ENCODE measurements at regions not wholly inside any gene's neighbourhood (a gene's known extent, or its start where the extent isn't known, plus 50 kb on each side); places are given as distances from the start of the nearest gene placed in this dataset.

DNA sequence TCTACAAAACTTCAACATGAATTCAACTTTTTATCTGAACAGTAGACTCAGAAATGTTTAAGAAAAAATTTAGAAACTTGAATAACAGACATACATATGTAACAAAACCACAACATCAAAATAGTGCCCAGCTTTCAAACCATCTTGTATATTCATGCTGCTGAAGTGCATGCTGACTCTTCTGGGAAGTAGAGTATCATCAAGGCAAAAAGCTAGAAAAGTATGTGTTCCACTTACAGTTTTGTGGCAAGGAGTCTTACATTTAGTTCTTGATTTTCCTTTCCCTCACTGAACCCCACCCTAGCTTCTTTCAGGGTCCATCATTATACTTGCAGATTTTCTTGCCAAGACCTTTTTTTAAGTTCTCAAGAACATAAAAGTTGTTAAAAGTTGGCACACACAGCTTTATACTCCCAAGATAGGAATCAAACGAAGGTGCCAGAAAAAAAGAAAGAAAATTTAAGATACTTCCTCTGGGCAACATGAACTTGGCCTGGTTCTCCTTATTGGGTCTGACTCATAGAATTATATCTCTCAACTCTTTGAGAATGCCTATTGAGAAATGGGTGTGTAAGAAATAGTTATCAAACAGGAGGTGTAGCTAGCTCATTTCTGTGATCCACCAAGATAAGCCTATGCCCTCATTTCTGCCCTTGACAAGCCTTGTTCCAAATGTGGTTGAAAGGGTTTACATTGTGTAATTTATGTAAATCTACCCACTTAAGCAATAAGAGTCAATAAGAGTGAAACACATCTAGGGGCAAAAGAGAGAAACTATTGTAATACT is 667.6 kb upstream of the ACVR2A start:
- 0 out of 2 replicates have a peak, but pooled peaks cover 15% of the 10 kb centered on the region for H3K4me1 ChIP-seq (ENCODE audit: insufficient read depth)
- H3K27ac Mint-ChIP-seq: no peak overlapping the region
- H3K79me2 ChIP-seq (replicated peaks; ENCODE audit: insufficient read depth): no peaks in the 10 kb centered on the region
- DNase-seq (ENCODE audit: low spot score): no peak
- peaks cover 5% of the 10 kb centered on the region; the same call in 2 of the 3 replicates for H3K9me3 Mint-ChIP-seq
- TF ChIP-seq EZH2 (IDR thresholded peaks at IDR 0.05; ENCODE audit: low read depth, unreplicated experiment) (no peak), POLR2AphosphoS5 (IDR thresholded peaks at IDR 0.05; ENCODE audit: low read depth) (no peak), NANOG (IDR thresholded peaks at IDR 0.05; ENCODE audit: borderline replicate concordance) (no peak), EZH2phosphoT487 (IDR thresholded peaks at IDR 0.05; ENCODE audit: unreplicated experiment) (no peak), STAT1 (IDR thresholded peaks at IDR 0.05; ENCODE audit: unreplicated experiment) (no peak), ZNF114 (CRISPR knock-in tag; IDR thresholded peaks at IDR 0.05) (no peak), CREB1 (CRISPR knock-in tag; IDR thresholded peaks at IDR 0.05; ENCODE audit: low read depth) (no peak), REST (IDR thresholded peaks at IDR 0.05; ENCODE audit: unreplicated experiment) (no peak)
- TF ChIP-seq, protein P1, sequence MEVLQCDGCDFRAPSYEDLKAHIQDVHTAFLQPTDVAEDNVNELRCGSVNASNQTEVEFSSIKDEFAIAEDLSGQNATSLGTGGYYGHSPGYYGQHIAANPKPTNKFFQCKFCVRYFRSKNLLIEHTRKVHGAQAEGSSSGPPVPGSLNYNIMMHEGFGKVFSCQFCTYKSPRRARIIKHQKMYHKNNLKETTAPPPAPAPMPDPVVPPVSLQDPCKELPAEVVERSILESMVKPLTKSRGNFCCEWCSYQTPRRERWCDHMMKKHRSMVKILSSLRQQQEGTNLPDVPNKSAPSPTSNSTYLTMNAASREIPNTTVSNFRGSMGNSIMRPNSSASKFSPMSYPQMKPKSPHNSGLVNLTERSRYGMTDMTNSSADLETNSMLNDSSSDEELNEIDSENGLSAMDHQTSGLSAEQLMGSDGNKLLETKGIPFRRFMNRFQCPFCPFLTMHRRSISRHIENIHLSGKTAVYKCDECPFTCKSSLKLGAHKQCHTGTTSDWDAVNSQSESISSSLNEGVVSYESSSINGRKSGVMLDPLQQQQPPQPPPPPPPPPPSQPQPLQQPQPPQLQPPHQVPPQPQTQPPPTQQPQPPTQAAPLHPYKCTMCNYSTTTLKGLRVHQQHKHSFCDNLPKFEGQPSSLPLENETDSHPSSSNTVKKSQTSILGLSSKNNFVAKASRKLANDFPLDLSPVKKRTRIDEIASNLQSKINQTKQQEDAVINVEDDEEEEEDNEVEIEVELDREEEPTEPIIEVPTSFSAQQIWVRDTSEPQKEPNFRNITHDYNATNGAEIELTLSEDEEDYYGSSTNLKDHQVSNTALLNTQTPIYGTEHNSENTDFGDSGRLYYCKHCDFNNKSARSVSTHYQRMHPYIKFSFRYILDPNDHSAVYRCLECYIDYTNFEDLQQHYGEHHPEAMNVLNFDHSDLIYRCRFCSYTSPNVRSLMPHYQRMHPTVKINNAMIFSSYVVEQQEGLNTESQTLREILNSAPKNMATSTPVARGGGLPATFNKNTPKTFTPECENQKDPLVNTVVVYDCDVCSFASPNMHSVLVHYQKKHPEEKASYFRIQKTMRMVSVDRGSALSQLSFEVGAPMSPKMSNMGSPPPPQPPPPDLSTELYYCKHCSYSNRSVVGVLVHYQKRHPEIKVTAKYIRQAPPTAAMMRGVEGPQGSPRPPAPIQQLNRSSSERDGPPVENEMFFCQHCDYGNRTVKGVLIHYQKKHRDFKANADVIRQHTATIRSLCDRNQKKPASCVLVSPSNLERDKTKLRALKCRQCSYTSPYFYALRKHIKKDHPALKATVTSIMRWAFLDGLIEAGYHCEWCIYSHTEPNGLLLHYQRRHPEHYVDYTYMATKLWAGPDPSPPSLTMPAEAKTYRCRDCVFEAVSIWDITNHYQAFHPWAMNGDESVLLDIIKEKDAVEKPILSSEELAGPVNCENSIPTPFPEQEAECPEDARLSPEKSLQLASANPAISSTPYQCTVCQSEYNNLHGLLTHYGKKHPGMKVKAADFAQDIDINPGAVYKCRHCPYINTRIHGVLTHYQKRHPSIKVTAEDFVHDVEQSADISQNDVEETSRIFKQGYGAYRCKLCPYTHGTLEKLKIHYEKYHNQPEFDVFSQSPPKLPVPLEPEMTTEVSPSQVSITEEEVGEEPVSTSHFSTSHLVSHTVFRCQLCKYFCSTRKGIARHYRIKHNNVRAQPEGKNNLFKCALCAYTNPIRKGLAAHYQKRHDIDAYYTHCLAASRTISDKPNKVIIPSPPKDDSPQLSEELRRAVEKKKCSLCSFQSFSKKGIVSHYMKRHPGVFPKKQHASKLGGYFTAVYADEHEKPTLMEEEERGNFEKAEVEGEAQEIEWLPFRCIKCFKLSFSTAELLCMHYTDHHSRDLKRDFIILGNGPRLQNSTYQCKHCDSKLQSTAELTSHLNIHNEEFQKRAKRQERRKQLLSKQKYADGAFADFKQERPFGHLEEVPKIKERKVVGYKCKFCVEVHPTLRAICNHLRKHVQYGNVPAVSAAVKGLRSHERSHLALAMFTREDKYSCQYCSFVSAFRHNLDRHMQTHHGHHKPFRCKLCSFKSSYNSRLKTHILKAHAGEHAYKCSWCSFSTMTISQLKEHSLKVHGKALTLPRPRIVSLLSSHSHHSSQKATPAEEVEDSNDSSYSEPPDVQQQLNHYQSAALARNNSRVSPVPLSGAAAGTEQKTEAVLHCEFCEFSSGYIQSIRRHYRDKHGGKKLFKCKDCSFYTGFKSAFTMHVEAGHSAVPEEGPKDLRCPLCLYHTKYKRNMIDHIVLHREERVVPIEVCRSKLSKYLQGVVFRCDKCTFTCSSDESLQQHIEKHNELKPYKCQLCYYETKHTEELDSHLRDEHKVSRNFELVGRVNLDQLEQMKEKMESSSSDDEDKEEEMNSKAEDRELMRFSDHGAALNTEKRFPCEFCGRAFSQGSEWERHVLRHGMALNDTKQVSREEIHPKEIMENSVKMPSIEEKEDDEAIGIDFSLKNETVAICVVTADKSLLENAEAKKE (CRISPR knock-in tag; IDR thresholded peaks at IDR 0.05): no peak
- TF ChIP-seq, protein P2, sequence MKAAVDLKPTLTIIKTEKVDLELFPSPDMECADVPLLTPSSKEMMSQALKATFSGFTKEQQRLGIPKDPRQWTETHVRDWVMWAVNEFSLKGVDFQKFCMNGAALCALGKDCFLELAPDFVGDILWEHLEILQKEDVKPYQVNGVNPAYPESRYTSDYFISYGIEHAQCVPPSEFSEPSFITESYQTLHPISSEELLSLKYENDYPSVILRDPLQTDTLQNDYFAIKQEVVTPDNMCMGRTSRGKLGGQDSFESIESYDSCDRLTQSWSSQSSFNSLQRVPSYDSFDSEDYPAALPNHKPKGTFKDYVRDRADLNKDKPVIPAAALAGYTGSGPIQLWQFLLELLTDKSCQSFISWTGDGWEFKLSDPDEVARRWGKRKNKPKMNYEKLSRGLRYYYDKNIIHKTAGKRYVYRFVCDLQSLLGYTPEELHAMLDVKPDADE (IDR thresholded peaks at IDR 0.05): no peak
- no peaks in the 10 kb centered on the region for H3K27me3 ChIP-seq (ENCODE audit: insufficient read depth)
- no peak for ATAC-seq
- H3K4me2 ChIP-seq: no peak overlapping the region
- H3K4me3 Mint-ChIP-seq: no peak overlapping the region
- no peaks in the 10 kb centered on the region for H3K36me3 ChIP-seq (ENCODE audit: insufficient read depth)
- no peak overlapping the region for H3K27ac ChIP-seq (ENCODE audit: low read depth)
- no peaks in the 10 kb centered on the region for H4K20me1 ChIP-seq (replicated peaks; ENCODE audit: insufficient read depth)
- H3F3A ChIP-seq (replicated peaks; ENCODE audit: low read depth): no peaks in the 10 kb centered on the region
- peaks cover 26% of the 10 kb centered on the region for H3K4me1 Mint-ChIP-seq
- H3K36me3 Mint-ChIP-seq (ENCODE audit: low read depth): peaks cover 8% of the 10 kb centered on the region; the same call in 2 of the 3 replicates
- no peaks in the 10 kb centered on the region for H3K27me3 Mint-ChIP-seq (ENCODE audit: insufficient read depth, low read depth, poor library complexity)
- H2AFZ ChIP-seq: no peak overlapping the region
- H3K4me3 ChIP-seq: no peak overlapping the region
- no peaks in the 10 kb centered on the region for H3K9me2 ChIP-seq (ENCODE audit: insufficient read depth)

All from GM23338 (cell line).